ENCODE measurements at regions not wholly inside any gene's neighbourhood (a gene's known extent, or its start where the extent isn't known, plus 50 kb on each side); places are given as distances from the start of the nearest gene placed in this dataset.

GRCh38 chr15:47618241-47618640, 99.1 kb upstream of the SEMA6D start:
- Mint-ChIP-seq H3K4me3 (ENCODE audit: unreplicated experiment) (no peak overlapping the region), H3K27me3 (ENCODE audit: low read depth, unreplicated experiment) (peaks cover 2% of the 10 kb centered on the region), H3K4me1 (ENCODE audit: low read depth, unreplicated experiment) (no peaks in the 10 kb centered on the region), H3K27ac (ENCODE audit: unreplicated experiment) (no peak overlapping the region), H3K36me3 (ENCODE audit: low read depth, unreplicated experiment) (no peaks in the 10 kb centered on the region), H3K9me3 (ENCODE audit: unreplicated experiment) (no peaks in the 10 kb centered on the region)
- Histone ChIP-seq H2AFZ (ENCODE audit: low read depth, low read length) (no peak overlapping the region), H3K9me3 (ENCODE audit: insufficient read depth, low read depth, low read length) (no peaks in the 10 kb centered on the region), H3K36me3 (ENCODE audit: insufficient read depth, low read length) (no peaks in the 10 kb centered on the region), H3K4me2 (ENCODE audit: low read length) (no peak overlapping the region), H3K4me3 (ENCODE audit: insufficient read depth, low read depth, low read length) (no peak overlapping the region), H3K27me3 (ENCODE audit: insufficient read depth, low read length) (no peaks in the 10 kb centered on the region), H3K27ac (ENCODE audit: low read depth, low read length) (no peak overlapping the region), H3K9ac (ENCODE audit: low read length) (no peak overlapping the region), H3K79me2 (ENCODE audit: insufficient read depth, low read length) (no peaks in the 10 kb centered on the region), H3K4me1 (ENCODE audit: insufficient read depth, low read length) (no peaks in the 10 kb centered on the region), H4K20me1 (ENCODE audit: insufficient read depth, low read length) (no peaks in the 10 kb centered on the region)
- TF ChIP-seq, protein P1, sequence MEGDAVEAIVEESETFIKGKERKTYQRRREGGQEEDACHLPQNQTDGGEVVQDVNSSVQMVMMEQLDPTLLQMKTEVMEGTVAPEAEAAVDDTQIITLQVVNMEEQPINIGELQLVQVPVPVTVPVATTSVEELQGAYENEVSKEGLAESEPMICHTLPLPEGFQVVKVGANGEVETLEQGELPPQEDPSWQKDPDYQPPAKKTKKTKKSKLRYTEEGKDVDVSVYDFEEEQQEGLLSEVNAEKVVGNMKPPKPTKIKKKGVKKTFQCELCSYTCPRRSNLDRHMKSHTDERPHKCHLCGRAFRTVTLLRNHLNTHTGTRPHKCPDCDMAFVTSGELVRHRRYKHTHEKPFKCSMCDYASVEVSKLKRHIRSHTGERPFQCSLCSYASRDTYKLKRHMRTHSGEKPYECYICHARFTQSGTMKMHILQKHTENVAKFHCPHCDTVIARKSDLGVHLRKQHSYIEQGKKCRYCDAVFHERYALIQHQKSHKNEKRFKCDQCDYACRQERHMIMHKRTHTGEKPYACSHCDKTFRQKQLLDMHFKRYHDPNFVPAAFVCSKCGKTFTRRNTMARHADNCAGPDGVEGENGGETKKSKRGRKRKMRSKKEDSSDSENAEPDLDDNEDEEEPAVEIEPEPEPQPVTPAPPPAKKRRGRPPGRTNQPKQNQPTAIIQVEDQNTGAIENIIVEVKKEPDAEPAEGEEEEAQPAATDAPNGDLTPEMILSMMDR (IDR thresholded peaks at IDR 0.05; ENCODE audit: insufficient read depth, low read depth, low read length) = no peak
- TF ChIP-seq EZH2 (IDR thresholded peaks at IDR 0.05; ENCODE audit: insufficient read depth, low read length) = no peak
- FAIRE-seq (no peak), DNase-seq (ENCODE audit: low read depth) (no peak)

- H3K4me2 ChIP-seq (ENCODE audit: low read length) = no peak overlapping the region
- peaks cover 2% of the 10 kb centered on the region for H3K27me3 Mint-ChIP-seq (ENCODE audit: low read depth, unreplicated experiment)
- H3K4me3 ChIP-seq (ENCODE audit: insufficient read depth, low read depth, low read length) = no peak overlapping the region
- no peaks in the 10 kb centered on the region for H4K20me1 ChIP-seq (ENCODE audit: insufficient read depth, low read length)
- H3K4me3 Mint-ChIP-seq (ENCODE audit: unreplicated experiment) = no peak overlapping the region
- DNase-seq (ENCODE audit: low read depth) = no peak
- H3K4me1 Mint-ChIP-seq (ENCODE audit: low read depth, unreplicated experiment) = no peaks in the 10 kb centered on the region
- no peaks in the 10 kb centered on the region for H3K4me1 ChIP-seq (ENCODE audit: insufficient read depth, low read length)
- H3K9me3 ChIP-seq (ENCODE audit: insufficient read depth, low read depth, low read length) = no peaks in the 10 kb centered on the region
- TF ChIP-seq EZH2 (IDR thresholded peaks at IDR 0.05; ENCODE audit: insufficient read depth, low read length) = no peak
- TF ChIP-seq, protein P1 (IDR thresholded peaks at IDR 0.05; ENCODE audit: insufficient read depth, low read depth, low read length) = no peak
- no peaks in the 10 kb centered on the region for H3K9me3 Mint-ChIP-seq (ENCODE audit: unreplicated experiment)
- no peaks in the 10 kb centered on the region for H3K79me2 ChIP-seq (ENCODE audit: insufficient read depth, low read length)
- FAIRE-seq = no peak
- H3K27me3 ChIP-seq (ENCODE audit: insufficient read depth, low read length) = no peaks in the 10 kb centered on the region
- H3K27ac Mint-ChIP-seq (ENCODE audit: unreplicated experiment) = no peak overlapping the region
- no peak overlapping the region for H2AFZ ChIP-seq (ENCODE audit: low read depth, low read length)
- H3K36me3 ChIP-seq (ENCODE audit: insufficient read depth, low read length) = no peaks in the 10 kb centered on the region
- no peak overlapping the region for H3K27ac ChIP-seq (ENCODE audit: low read depth, low read length)
- H3K36me3 Mint-ChIP-seq (ENCODE audit: low read depth, unreplicated experiment) = no peaks in the 10 kb centered on the region
- H3K9ac ChIP-seq (ENCODE audit: low read length) = no peak overlapping the region
Observed at GRCh38 chr15:47620960-47621681, 96.2 kb upstream of the SEMA6D start.

DNA sequence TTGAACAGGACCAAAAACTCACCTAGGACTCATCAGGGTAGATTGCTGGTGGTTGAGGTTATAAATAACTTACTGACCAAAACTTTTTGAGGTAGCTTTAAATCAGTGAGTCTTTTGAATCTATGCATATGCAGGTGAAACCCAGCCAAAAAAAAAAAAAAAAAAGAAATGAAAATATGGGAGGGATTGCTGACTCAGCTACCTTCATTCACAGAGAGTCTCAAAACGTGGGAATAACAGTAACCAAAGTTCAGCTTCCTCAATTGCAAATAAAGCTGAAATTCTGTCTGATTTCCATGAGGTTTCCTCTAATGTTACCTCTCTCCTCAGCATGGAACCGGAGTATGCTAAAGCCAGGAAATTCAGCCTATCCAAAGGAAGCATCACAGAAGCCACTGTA, 95.2 kb upstream of the SEMA6D start:
- Mint-ChIP-seq H3K9me3 (ENCODE audit: unreplicated experiment) (no peaks in the 10 kb centered on the region), H3K4me3 (ENCODE audit: unreplicated experiment) (no peak overlapping the region), H3K36me3 (ENCODE audit: low read depth, unreplicated experiment) (no peaks in the 10 kb centered on the region), H3K27ac (ENCODE audit: unreplicated experiment) (no peak overlapping the region), H3K27me3 (ENCODE audit: low read depth, unreplicated experiment) (peaks cover 1% of the 10 kb centered on the region), H3K4me1 (ENCODE audit: low read depth, unreplicated experiment) (no peaks in the 10 kb centered on the region)
- Histone ChIP-seq H3K4me2 (ENCODE audit: low read length) (no peak overlapping the region), H2AFZ (ENCODE audit: low read depth, low read length) (no peak overlapping the region), H3K9ac (ENCODE audit: low read length) (no peak overlapping the region), H3K9me3 (ENCODE audit: insufficient read depth, low read depth, low read length) (no peaks in the 10 kb centered on the region), H3K79me2 (ENCODE audit: insufficient read depth, low read length) (no peaks in the 10 kb centered on the region), H3K27ac (ENCODE audit: low read depth, low read length) (no peak overlapping the region), H3K36me3 (ENCODE audit: insufficient read depth, low read length) (no peaks in the 10 kb centered on the region), H3K4me3 (ENCODE audit: insufficient read depth, low read depth, low read length) (no peak overlapping the region), H3K4me1 (ENCODE audit: insufficient read depth, low read length) (no peaks in the 10 kb centered on the region), H3K27me3 (ENCODE audit: insufficient read depth, low read length) (no peaks in the 10 kb centered on the region), H4K20me1 (ENCODE audit: insufficient read depth, low read length) (no peaks in the 10 kb centered on the region)
- no peak for TF ChIP-seq EZH2 (IDR thresholded peaks at IDR 0.05; ENCODE audit: insufficient read depth, low read length)
- TF ChIP-seq, protein P1 (IDR thresholded peaks at IDR 0.05; ENCODE audit: insufficient read depth, low read depth, low read length) = no peak
- FAIRE-seq = no peak
- no peak for DNase-seq (ENCODE audit: low read depth)

Data from astrocyte (in vitro differentiated cells and primary cell).